ENCODE measurements at regions not wholly inside any gene's neighbourhood (a gene's known extent, or its start where the extent isn't known, plus 50 kb on each side); places are given as distances from the start of the nearest gene placed in this dataset.

- H3K9me3 ChIP-seq (ENCODE audit: low read length), result no peaks in the 10 kb centered on the region
- no peak overlapping the region for H3K4me3 ChIP-seq (ENCODE audit: low read length)
- no peaks in the 10 kb centered on the region for H3K27me3 ChIP-seq (ENCODE audit: insufficient read depth, low read depth, low read length)
- H3K9me2 ChIP-seq (ENCODE audit: insufficient read depth, low read length), result no peaks in the 10 kb centered on the region
- no peaks in the 10 kb centered on the region for H3K79me2 ChIP-seq (replicated peaks; ENCODE audit: insufficient read depth, low read length)
- no peaks in the 10 kb centered on the region for H3K36me3 ChIP-seq (ENCODE audit: insufficient read depth, low read length)
- no peak overlapping the region for H3K9ac ChIP-seq (ENCODE audit: low read length)
- H3F3A ChIP-seq (ENCODE audit: insufficient read depth, low read length, poor library complexity, severe bottlenecking), result peaks cover 12% of the 10 kb centered on the region
- H2AFZ ChIP-seq (ENCODE audit: low read depth, low read length), result no peak overlapping the region
- no peak for TF ChIP-seq RAD21 (conservative IDR thresholded peaks at IDR 0.05)
- TF ChIP-seq TAF1 (IDR thresholded peaks at IDR 0.05; ENCODE audit: low read depth), result no peak
- TF ChIP-seq EP300 (conservative IDR thresholded peaks at IDR 0.05; ENCODE audit: poor library complexity, severe bottlenecking), result no peak
- no peak for TF ChIP-seq MXI1 (conservative IDR thresholded peaks at IDR 0.05; ENCODE audit: poor library complexity, severe bottlenecking)
- TF ChIP-seq POLR2AphosphoS5 (IDR thresholded peaks at IDR 0.05), result no peak
- TF ChIP-seq CTCF (IDR thresholded peaks at IDR 0.05; ENCODE audit: poor library complexity, severe bottlenecking), result no peak
- TF ChIP-seq EZH2 (IDR thresholded peaks at IDR 0.05; ENCODE audit: borderline replicate concordance, insufficient read depth, low read length, poor library complexity, severe bottlenecking), result no peak
- TF ChIP-seq REST (IDR thresholded peaks at IDR 0.05; ENCODE audit: borderline replicate concordance), result no peak
- no peak for TF ChIP-seq SMC3 (conservative IDR thresholded peaks at IDR 0.05; ENCODE audit: poor library complexity)
- no peak overlapping the region for H3K4me2 ChIP-seq (ENCODE audit: low read length)
- H3K27ac ChIP-seq (ENCODE audit: low read length), result no peak overlapping the region
- H4K20me1 ChIP-seq (ENCODE audit: insufficient read depth), result no peaks in the 10 kb centered on the region
Measured at GRCh38 chr1:73913025-73913424, 285.0 kb downstream of the LRRIQ3 start.

GRCh38 chr1:73911849-73912248 is 286.1 kb downstream of the LRRIQ3 start:
- TF ChIP-seq RAD21 (conservative IDR thresholded peaks at IDR 0.05), result no peak
- TF ChIP-seq TAF1 (IDR thresholded peaks at IDR 0.05; ENCODE audit: low read depth), result no peak
- TF ChIP-seq SMC3 (conservative IDR thresholded peaks at IDR 0.05; ENCODE audit: poor library complexity), result no peak
- TF ChIP-seq MXI1 (conservative IDR thresholded peaks at IDR 0.05; ENCODE audit: poor library complexity, severe bottlenecking), result no peak
- Histone ChIP-seq H4K20me1 (ENCODE audit: insufficient read depth) (no peaks in the 10 kb centered on the region), H3K9me3 (ENCODE audit: low read length) (no peaks in the 10 kb centered on the region), H3F3A (ENCODE audit: insufficient read depth, low read length, poor library complexity, severe bottlenecking) (peaks cover 12% of the 10 kb centered on the region), H3K9ac (ENCODE audit: low read length) (no peak overlapping the region), H3K4me3 (ENCODE audit: low read length) (no peak overlapping the region), H3K27me3 (ENCODE audit: insufficient read depth, low read depth, low read length) (no peaks in the 10 kb centered on the region), H3K4me2 (ENCODE audit: low read length) (no peak overlapping the region), H2AFZ (ENCODE audit: low read depth, low read length) (no peak overlapping the region), H3K27ac (ENCODE audit: low read length) (no peak overlapping the region), H3K36me3 (ENCODE audit: insufficient read depth, low read length) (no peaks in the 10 kb centered on the region), H3K79me2 (replicated peaks; ENCODE audit: insufficient read depth, low read length) (no peaks in the 10 kb centered on the region), H3K9me2 (ENCODE audit: insufficient read depth, low read length) (no peaks in the 10 kb centered on the region)

- no peak for TF ChIP-seq EZH2 (IDR thresholded peaks at IDR 0.05; ENCODE audit: borderline replicate concordance, insufficient read depth, low read length, poor library complexity, severe bottlenecking)
- no peak for TF ChIP-seq RAD21 (conservative IDR thresholded peaks at IDR 0.05)
- no peak for TF ChIP-seq CTCF (IDR thresholded peaks at IDR 0.05; ENCODE audit: poor library complexity, severe bottlenecking)
- no peak for TF ChIP-seq REST (IDR thresholded peaks at IDR 0.05; ENCODE audit: borderline replicate concordance)
- no peak for TF ChIP-seq SMC3 (conservative IDR thresholded peaks at IDR 0.05; ENCODE audit: poor library complexity)
- no peak for TF ChIP-seq EP300 (conservative IDR thresholded peaks at IDR 0.05; ENCODE audit: poor library complexity, severe bottlenecking)
- TF ChIP-seq MXI1 (conservative IDR thresholded peaks at IDR 0.05; ENCODE audit: poor library complexity, severe bottlenecking), result no peak
- TF ChIP-seq POLR2AphosphoS5 (IDR thresholded peaks at IDR 0.05), result no peak
- TF ChIP-seq TAF1 (IDR thresholded peaks at IDR 0.05; ENCODE audit: low read depth), result no peak
- H3F3A ChIP-seq (ENCODE audit: insufficient read depth, low read length, poor library complexity, severe bottlenecking), result peaks cover 6% of the 10 kb centered on the region
- no peaks in the 10 kb centered on the region for H4K20me1 ChIP-seq (ENCODE audit: insufficient read depth)
- H2AFZ ChIP-seq (ENCODE audit: low read depth, low read length), result no peak overlapping the region
- H3K9me2 ChIP-seq (ENCODE audit: insufficient read depth, low read length), result no peaks in the 10 kb centered on the region
- no peak overlapping the region for H3K27ac ChIP-seq (ENCODE audit: low read length)
- H3K36me3 ChIP-seq (ENCODE audit: insufficient read depth, low read length), result no peaks in the 10 kb centered on the region
- H3K9ac ChIP-seq (ENCODE audit: low read length), result no peak overlapping the region
- H3K9me3 ChIP-seq (ENCODE audit: low read length), result no peaks in the 10 kb centered on the region
- no peaks in the 10 kb centered on the region for H3K79me2 ChIP-seq (replicated peaks; ENCODE audit: insufficient read depth, low read length)
- no peak overlapping the region for H3K4me2 ChIP-seq (ENCODE audit: low read length)
- H3K4me3 ChIP-seq (ENCODE audit: low read length), result no peak overlapping the region
- H3K27me3 ChIP-seq (ENCODE audit: insufficient read depth, low read depth, low read length), result no peaks in the 10 kb centered on the region
Measured at GRCh38 chr1:73910466-73910865, 287.5 kb downstream of the LRRIQ3 start.
